H1 (cell line): ENCODE measurements at regions not wholly inside any gene's neighbourhood (a gene's known extent, or its start where the extent isn't known, plus 50 kb on each side); places are given as distances from the start of the nearest gene placed in this dataset.

ENCODE experiments used
- CTCF ChIA-PET: fragments of 300-600 bp; sonication (Branson Sonifier 250); formaldehyde crosslinking; loops from one replicate; lab custom pipeline; 2021; ENCODE audit not compliant: partially characterized antibody; lab: Charles Lee
- POLR2A ChIA-PET: fragments of 300-600 bp; sonication (Branson Sonifier 250); formaldehyde crosslinking; loops from one replicate; lab custom pipeline; 2021; ENCODE audit warnings: inconsistent platforms; ENCODE audit not compliant: partially characterized antibody; lab: Charles Lee
- DNase-seq, 2 experiments: peaks; one replicate each; pipeline versions ENCODE4 v3.0.0 to v3.0.0-alpha.2; 2010 to 2022; ENCODE audit warnings: low spot score in 2 of 2, low read depth in 1 of 2, mixed read lengths in 1 of 2
- FAIRE-seq: peaks from 2 replicates; lab custom pipeline; 2011; peaks lifted over from hg19 to GRCh38; lab: Jason Lieb, UNC
- H2AFZ ChIP-seq: 2 replicates; pipeline ENCODE4 v1.8.1; 2012; ENCODE audit warnings: low read length, inconsistent platforms
- H2AK5ac ChIP-seq: 2 replicates; pipeline ENCODE4 v1.6.1; 2013; ENCODE audit warnings: low read depth, low read length
- H2BK120ac ChIP-seq: replicated peaks from 2 replicates; pipeline ENCODE3; 2013; ENCODE audit warnings: low read depth, low read length, inconsistent platforms
- H2BK12ac ChIP-seq: 2 replicates; pipeline ENCODE4 v1.6.1; 2013; ENCODE audit warnings: low read depth, low read length
- H2BK15ac ChIP-seq: 2 replicates; pipeline ENCODE4 v1.6.1; 2013; ENCODE audit warnings: low read length
- H2BK20ac ChIP-seq: 2 replicates; pipeline ENCODE4 v1.6.1; 2013; ENCODE audit warnings: low read length
- H2BK5ac ChIP-seq: 2 replicates; pipeline ENCODE4 v1.6.1; 2013; ENCODE audit warnings: low read depth, low read length
- H3K14ac ChIP-seq: 2 replicates; pipeline ENCODE4 v1.6.1; 2013; ENCODE audit warnings: inconsistent platforms; ENCODE audit not compliant: insufficient read length
- H3K18ac ChIP-seq: 2 replicates; pipeline ENCODE4 v1.6.1; 2013; ENCODE audit warnings: low read length; ENCODE audit errors: extremely low read depth
- H3K23ac ChIP-seq: 2 replicates; pipeline ENCODE4 v1.6.1; 2013; ENCODE audit warnings: inconsistent platforms; ENCODE audit not compliant: insufficient read length
- H3K23me2 ChIP-seq: 2 replicates; pipeline ENCODE4 v1.6.1; 2013; ENCODE audit warnings: low read depth, low read length
- H3K27ac ChIP-seq: 2 replicates; pipeline ENCODE4 v1.6.1; 2011; ENCODE audit warnings: low read depth, low read length, inconsistent platforms
- H3K27me3 ChIP-seq, 4 experiments: replicated peaks in 1 of 4; 1 replicate in 1 of 4; 2 replicates in 3 of 4; pipeline versions ENCODE4 v1.6.1 to v1.8.1; 2011 to 2013; ENCODE audit warnings: low read length in 3 of 4, mild to moderate bottlenecking in 3 of 4, inconsistent platforms in 2 of 4, mixed read lengths in 2 of 4, moderate library complexity in 1 of 4; ENCODE audit not compliant: control insufficient read depth in 3 of 4, insufficient read depth in 3 of 4; ENCODE audit errors: extremely low read depth in 1 of 4
- H3K36me3 ChIP-seq, 4 experiments: 2 replicates each; pipeline versions ENCODE4 v1.6.1 to v1.8.1; 2011 to 2013; ENCODE audit warnings: mild to moderate bottlenecking in 4 of 4, low read length in 3 of 4, moderate library complexity in 2 of 4, control low read depth in 1 of 4, inconsistent platforms in 1 of 4; ENCODE audit not compliant: insufficient read depth in 4 of 4, control insufficient read depth in 2 of 4
- H3K4ac ChIP-seq: replicated peaks from 2 replicates; pipeline ENCODE3; 2013; ENCODE audit warnings: low read length, low read depth, mixed read lengths, inconsistent platforms; ENCODE audit not compliant: insufficient read length
- H3K4me1 ChIP-seq, 4 experiments: replicated peaks in 1 of 4; 1 replicate in 1 of 4; 2 replicates in 3 of 4; pipeline versions ENCODE4 v1.6.1 to v1.8.1; 2011 to 2013; ENCODE audit warnings: low read length in 3 of 4, inconsistent platforms in 2 of 4, mixed read lengths in 1 of 4; ENCODE audit not compliant: insufficient read depth in 4 of 4, control insufficient read depth in 3 of 4
- H3K4me2 ChIP-seq, 2 experiments: 2 replicates each; pipeline versions ENCODE4 v1.6.1 to v1.8.1; 2011 to 2013; ENCODE audit warnings: low read depth in 2 of 2, low read length in 2 of 2, control low read depth in 1 of 2, inconsistent platforms in 1 of 2, mild to moderate bottlenecking in 1 of 2; ENCODE audit not compliant: insufficient read depth in 1 of 2
- H3K4me3 ChIP-seq, 4 experiments: fragments of 200-600, 300-600 bp in 1 of 4; sonication (generic), shearing (Covaris generic), sonication (Bioruptor Twin) in 1 of 4; 2 replicates each; pipeline versions ENCODE4 v1.5.1 to v1.8.1; 2011 to 2016; ENCODE audit warnings: low read length in 4 of 4, low read depth in 3 of 4, control low read depth in 2 of 4, inconsistent platforms in 2 of 4, mild to moderate bottlenecking in 2 of 4, mixed read lengths in 1 of 4, moderate library complexity in 1 of 4; ENCODE audit not compliant: insufficient read depth in 2 of 4; ENCODE audit errors: extremely low read depth in 1 of 4
- H3K56ac ChIP-seq: replicated peaks from 2 replicates; pipeline ENCODE3; 2013; ENCODE audit warnings: low read depth, mild to moderate bottlenecking, mixed read lengths, low read length, inconsistent platforms; ENCODE audit not compliant: insufficient read length
- H3K79me1 ChIP-seq: 2 replicates; pipeline ENCODE4 v1.6.1; 2013; ENCODE audit warnings: low read depth, low read length, control low read depth
- H3K79me2 ChIP-seq, 2 experiments: 2 replicates each; pipeline versions ENCODE4 v1.6.1 to v1.8.1; 2012 to 2013; ENCODE audit warnings: low read length in 2 of 2, mild to moderate bottlenecking in 2 of 2, inconsistent platforms in 1 of 2; ENCODE audit not compliant: insufficient read depth in 2 of 2, control insufficient read depth in 1 of 2
- H3K9ac ChIP-seq, 4 experiments: replicated peaks in 1 of 4; 1 replicate in 1 of 4; 2 replicates in 3 of 4; pipeline versions ENCODE4 v1.6.1 to v1.8.1; 2011 to 2013; ENCODE audit warnings: low read depth in 3 of 4, low read length in 3 of 4, control low read depth in 2 of 4, mild to moderate bottlenecking in 2 of 4, moderate library complexity in 2 of 4, inconsistent platforms in 1 of 4; ENCODE audit errors: extremely low read depth in 1 of 4
- H3K9me3 ChIP-seq, 2 experiments: 2 replicates each; pipeline versions ENCODE4 v1.6.1 to v1.8.1; 2012 to 2013; ENCODE audit warnings: mild to moderate bottlenecking in 2 of 2, moderate library complexity in 2 of 2, control low read depth in 1 of 2, inconsistent platforms in 1 of 2, low read depth in 1 of 2, low read length in 1 of 2, mixed read lengths in 1 of 2; ENCODE audit not compliant: insufficient read depth in 2 of 2
- H4K20me1 ChIP-seq, 2 experiments: replicated peaks in 1 of 2; 2 replicates each; pipeline versions ENCODE3 to v1.8.1; 2011 to 2013; ENCODE audit warnings: inconsistent platforms in 2 of 2, low read length in 2 of 2, mild to moderate bottlenecking in 1 of 2; ENCODE audit not compliant: insufficient read depth in 2 of 2, control insufficient read depth in 1 of 2
- H4K5ac ChIP-seq: 2 replicates; pipeline ENCODE4 v1.6.1; 2013; ENCODE audit warnings: low read length, low read depth, mixed read lengths, inconsistent platforms; ENCODE audit not compliant: insufficient read length
- H4K8ac ChIP-seq: 2 replicates; pipeline ENCODE4 v1.8.0; 2013; ENCODE audit warnings: mild to moderate bottlenecking, moderate library complexity, low read length, inconsistent platforms; ENCODE audit not compliant: insufficient read depth; ENCODE audit errors: extremely low read depth
- H4K91ac ChIP-seq: replicated peaks from 2 replicates; pipeline ENCODE3; 2013; ENCODE audit warnings: low read length, mixed read lengths, inconsistent platforms; ENCODE audit not compliant: insufficient read length
- BCL11A ChIP-seq, 2 experiments: IDR thresholded peaks; one replicate each; pipeline ENCODE4 v1.6.1; 2011; ENCODE audit warnings: low read depth in 2 of 2, low read length in 2 of 2, mild to moderate bottlenecking in 2 of 2
- CHD1 ChIP-seq: IDR thresholded peaks from 2 replicates; pipeline ENCODE4 v1.6.1; 2012; ENCODE audit warnings: low read depth, low read length, improper control_type of control experiment
- GABPA ChIP-seq: IDR thresholded peaks from 2 replicates; pipeline ENCODE4 v1.6.1; 2011; ENCODE audit warnings: mild to moderate bottlenecking, low read length, moderate library complexity, borderline replicate concordance; ENCODE audit not compliant: insufficient read depth
- HDAC2 ChIP-seq, 2 experiments: fragments of 300-600 bp in 1 of 2; sonication (generic) in 1 of 2; IDR thresholded peaks; 2 replicates each; pipeline ENCODE4 v1.6.1; 2011 to 2012; ENCODE audit warnings: low read depth in 2 of 2, low read length in 2 of 2, mild to moderate bottlenecking in 2 of 2, moderate library complexity in 2 of 2, borderline replicate concordance in 1 of 2, inconsistent platforms in 1 of 2
- KDM4A ChIP-seq: IDR thresholded peaks from one replicate; pipeline ENCODE4 v1.7.1; 2012; ENCODE audit warnings: low read depth, mild to moderate bottlenecking, moderate library complexity, low read length, inconsistent platforms; ENCODE audit not compliant: severe bottlenecking
- KDM5A ChIP-seq: fragments of 200-600 bp; IDR thresholded peaks from 2 replicates; pipeline ENCODE4 v1.7.1; 2012; ENCODE audit warnings: mild to moderate bottlenecking, low read length, inconsistent platforms, mixed read lengths
- NRF1 ChIP-seq: IDR thresholded peaks from 2 replicates; pipeline ENCODE4 v1.6.1; 2011; ENCODE audit warnings: mild to moderate bottlenecking, low read depth, low read length, improper control_type of control experiment
- POLR2A ChIP-seq, 2 experiments: IDR thresholded peaks; 1 replicate in 1 of 2; 2 replicates in 1 of 2; pipeline ENCODE4 v1.6.1; 2011; ENCODE audit warnings: low read depth in 2 of 2, low read length in 2 of 2, mild to moderate bottlenecking in 2 of 2; ENCODE audit errors: control extremely low read depth in 1 of 2
- RNF2 ChIP-seq: fragments of 200-900, 300-1000 bp; sonication (generic); IDR thresholded peaks from 2 replicates; pipeline ENCODE4 v1.7.1; 2016; ENCODE audit warnings: borderline replicate concordance, low read depth, mild to moderate bottlenecking, antibody characterized with exemption, low read length; ENCODE audit not compliant: poor library complexity, severe bottlenecking; ENCODE audit errors: missing control alignments
- SAP30 ChIP-seq: fragments of 300-600 bp; sonication (generic); IDR thresholded peaks from 2 replicates; pipeline ENCODE4 v1.7.1; 2012; ENCODE audit warnings: low read length, moderate library complexity, mild to moderate bottlenecking, inconsistent platforms; ENCODE audit not compliant: insufficient read depth, insufficient replicate concordance
- SP2 ChIP-seq: IDR thresholded peaks from 2 replicates; pipeline ENCODE4 v1.6.1; 2012; ENCODE audit warnings: mild to moderate bottlenecking, low read length, inconsistent platforms
- TBP ChIP-seq: IDR thresholded peaks from 2 replicates; pipeline ENCODE4 v1.6.1; 2011; ENCODE audit warnings: low read depth, low read length, improper control_type of control experiment
- WGBS, 2 experiments: shearing (Covaris generic) in 1 of 2; methylation state at CpG; one replicate each; pipeline versions ENCODE4 v1.1.6 to v1.1.7; 2013 to 2015; ENCODE audit warnings: low lambda C conversion rate in 2 of 2, mixed read lengths in 2 of 2, inconsistent platforms in 1 of 2, low coverage in 1 of 2, missing lambda C conversion rate in 1 of 2; ENCODE audit not compliant: insufficient replicate concordance in 2 of 2, insufficient coverage in 1 of 2, insufficient read length in 1 of 2; ENCODE audit errors: extremely low coverage in 1 of 2, missing lambda C conversion rate in 1 of 2; 5-methylcytosine and 5-hydroxymethylcytosine counted together
- TF ChIP-seq, protein P1 (sequence below): IDR thresholded peaks from 2 replicates; pipeline ENCODE4 v1.6.1; 2012; ENCODE audit warnings: inconsistent platforms

DNA sequence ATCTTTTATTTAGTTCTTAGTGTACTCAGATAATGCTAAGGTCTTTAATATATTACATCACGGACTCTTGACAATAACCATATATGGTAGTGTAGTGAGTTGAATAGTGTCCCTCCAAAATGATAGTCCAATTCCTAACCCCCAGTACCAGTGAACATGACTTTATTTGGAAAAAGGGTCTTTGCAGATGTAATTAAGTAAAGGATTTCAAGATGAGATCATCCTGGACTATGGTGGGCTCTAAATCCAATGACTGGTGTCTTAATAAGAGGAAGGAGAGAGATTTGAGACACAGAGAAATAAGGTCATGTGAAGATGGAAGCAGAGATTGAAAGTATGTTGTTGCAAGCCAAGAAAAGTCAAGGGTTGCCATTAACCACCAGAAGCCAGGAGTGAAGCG is 236.5 kb upstream of the DIPK2B start:
- Histone ChIP-seq H3K4me1 (peaks cover 0 to 10% (median 9%) of the 10 kb centered on the region in 4 experiments; a peak in 4 of 7 replicates), H3K4me2 (no peak overlapping the region), H2AK5ac (no peak overlapping the region), H2AFZ (no peak overlapping the region), H3K27ac (no peak overlapping the region), H3K18ac (no peak overlapping the region), H4K20me1 (no peaks in the 10 kb centered on the region), H3K27me3 (no peaks in the 10 kb centered on the region), H3K79me2 (no peaks in the 10 kb centered on the region), H3K36me3 (no peaks in the 10 kb centered on the region), H2BK5ac (no peak overlapping the region), H3K23me2 (no peaks in the 10 kb centered on the region), H3K79me1 (no peaks in the 10 kb centered on the region), H2BK20ac (no peak overlapping the region), H3K4ac (no peak overlapping the region), H4K91ac (no peak overlapping the region), H3K56ac (no peak overlapping the region), H3K14ac (no peak overlapping the region), H2BK120ac (no peak overlapping the region), H4K8ac (no peak overlapping the region), H3K9ac (no peak overlapping the region), H3K23ac (no peak overlapping the region), H3K9me3 (no peaks in the 10 kb centered on the region), H3K4me3 (no peak overlapping the region), H4K5ac (no peak overlapping the region), H2BK12ac (no peak overlapping the region), H2BK15ac (no peak overlapping the region)
- WGBS, 2 experiments: no CpG with 5 or more reads among the region's 2 CpGs
- DNase-seq (no peak), FAIRE-seq (no peak)
- ChIA-PET POLR2A (no interaction called here), CTCF (no interaction called here)
- no peak for TF ChIP-seq TBP
- TF ChIP-seq RNF2: no peak
- TF ChIP-seq HDAC2 (IDR thresholded peaks at IDR 0.05; ENCODE audit: borderline replicate concordance in 1 of 2, low read depth in 2 of 2, low read length in 2 of 2): no peak
- TF ChIP-seq CHD1: no peak
- TF ChIP-seq SAP30: no peak
- TF ChIP-seq BCL11A (IDR thresholded peaks at IDR 0.05; ENCODE audit: low read depth in 2 of 2, low read length in 2 of 2): no peak
- TF ChIP-seq POLR2A (IDR thresholded peaks at IDR 0.05; ENCODE audit: control extremely low read depth in 1 of 2, low read depth in 2 of 2, low read length in 2 of 2): no peak
- no peak for TF ChIP-seq KDM5A
- no peak for TF ChIP-seq KDM4A
- TF ChIP-seq SP2: no peak
- no peak for TF ChIP-seq NRF1
- no peak for TF ChIP-seq GABPA
- TF ChIP-seq, protein P1, sequence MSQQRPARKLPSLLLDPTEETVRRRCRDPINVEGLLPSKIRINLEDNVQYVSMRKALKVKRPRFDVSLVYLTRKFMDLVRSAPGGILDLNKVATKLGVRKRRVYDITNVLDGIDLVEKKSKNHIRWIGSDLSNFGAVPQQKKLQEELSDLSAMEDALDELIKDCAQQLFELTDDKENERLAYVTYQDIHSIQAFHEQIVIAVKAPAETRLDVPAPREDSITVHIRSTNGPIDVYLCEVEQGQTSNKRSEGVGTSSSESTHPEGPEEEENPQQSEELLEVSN: no peak
